Stromal cell of bone marrow (primary cell): ENCODE measurements at regions not wholly inside any gene's neighbourhood (a gene's known extent, or its start where the extent isn't known, plus 50 kb on each side); places are given as distances from the start of the nearest gene placed in this dataset.

ENCODE experiments used
- DNase-seq: peaks from one replicate; pipeline ENCODE4 v3.0.0-alpha.2; 2012; ENCODE audit warnings: low read depth

DNA sequence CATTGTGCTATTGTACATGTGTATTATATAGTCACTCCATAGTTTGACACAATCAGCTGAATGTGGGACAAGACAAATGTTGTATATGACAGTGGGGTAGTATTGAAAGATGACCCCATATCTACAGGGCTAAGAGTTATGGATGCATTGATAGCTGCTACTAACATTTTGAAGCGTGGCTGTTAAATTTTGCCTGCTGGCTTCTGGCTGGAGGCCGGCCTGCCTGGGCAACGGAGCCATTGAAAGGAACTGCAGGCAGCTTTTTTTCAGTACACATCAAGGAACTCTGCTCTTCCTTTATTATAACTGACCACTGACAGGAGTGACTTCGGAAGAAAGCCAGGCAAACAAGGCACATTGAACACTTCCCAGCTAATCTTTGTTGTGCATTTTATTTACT lies 76.1 kb upstream of the TMEM33 start:
- no peak for DNase-seq

DNA sequence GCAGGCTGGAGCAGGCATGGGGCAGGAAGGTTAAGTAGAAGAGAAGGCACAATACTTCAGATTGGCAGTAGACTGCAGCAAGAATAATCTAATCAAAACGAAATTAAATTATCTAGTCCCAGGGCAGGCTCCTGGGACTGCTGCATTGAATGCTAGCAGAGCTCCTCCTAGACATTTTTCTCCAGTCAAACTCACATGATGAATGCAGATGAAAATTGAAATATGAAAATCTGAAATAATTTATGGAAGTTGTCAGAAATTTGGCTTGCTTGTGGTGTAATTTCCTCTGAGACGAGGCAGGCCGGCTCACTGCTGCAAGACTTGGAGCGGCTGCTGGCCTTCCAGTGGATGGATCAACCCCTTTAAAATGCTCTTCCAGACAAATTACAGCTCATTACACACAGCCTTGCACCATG lies 78.0 kb upstream of the TMEM33 start:
- DNase-seq = no peak

DNA sequence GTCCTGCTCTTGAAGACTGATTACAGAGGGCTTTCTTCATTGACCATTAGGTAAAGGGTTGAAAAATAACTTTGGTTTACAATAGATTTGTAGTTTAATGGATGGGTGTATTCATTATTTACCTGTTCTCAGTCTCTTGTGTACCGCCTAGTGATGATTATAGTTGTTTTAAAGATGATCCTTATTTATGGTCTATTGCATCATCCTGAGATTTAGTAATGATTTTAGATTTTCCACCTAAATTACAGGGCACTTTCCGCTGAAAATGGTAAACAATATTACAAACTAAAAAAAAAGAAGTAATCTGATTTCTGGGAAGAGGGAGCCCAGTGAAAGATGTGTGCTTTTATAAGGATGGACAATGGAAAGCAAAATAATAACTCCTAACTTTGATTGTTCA lies 78.4 kb upstream of the TMEM33 start:
- DNase-seq = no peak

DNA sequence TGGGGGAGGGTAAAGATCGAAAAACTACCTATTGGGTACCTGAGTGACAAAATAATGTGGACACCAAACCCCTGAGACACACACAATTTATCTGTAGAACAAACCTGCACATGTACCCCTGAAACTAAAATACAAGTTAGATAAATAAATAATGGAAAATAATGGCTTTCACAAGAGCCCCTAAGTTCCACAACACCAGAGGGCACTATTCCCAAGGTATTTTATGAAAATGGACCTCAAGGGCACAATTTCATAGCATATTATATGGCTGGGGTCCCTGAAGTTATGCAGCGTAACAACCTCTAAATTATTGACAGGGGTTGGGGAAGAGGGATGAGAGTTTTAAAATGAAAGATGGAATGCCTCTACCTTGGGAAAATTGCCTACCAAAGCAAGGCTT lies 81.3 kb upstream of the TMEM33 start:
- no peak for DNase-seq

DNA sequence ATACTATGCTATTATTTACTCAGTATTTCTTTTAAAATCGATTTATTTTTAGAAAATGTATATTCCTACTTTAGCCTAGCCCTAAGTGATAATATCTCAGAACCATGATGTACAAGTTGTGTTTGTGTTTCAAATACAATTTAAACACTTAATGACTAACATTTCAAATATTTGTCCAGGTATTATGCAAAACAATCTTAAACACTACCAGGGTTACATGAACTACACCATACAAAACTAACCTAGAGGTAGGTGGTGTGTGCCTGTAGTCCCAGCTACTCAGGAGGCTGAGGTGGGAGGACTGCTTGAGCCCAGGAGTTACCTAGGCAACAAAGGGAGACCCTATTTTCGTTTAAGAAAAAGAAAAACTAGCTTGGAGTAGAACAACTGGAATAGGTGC lies 83.0 kb upstream of the TMEM33 start:
- no peak for DNase-seq

DNA sequence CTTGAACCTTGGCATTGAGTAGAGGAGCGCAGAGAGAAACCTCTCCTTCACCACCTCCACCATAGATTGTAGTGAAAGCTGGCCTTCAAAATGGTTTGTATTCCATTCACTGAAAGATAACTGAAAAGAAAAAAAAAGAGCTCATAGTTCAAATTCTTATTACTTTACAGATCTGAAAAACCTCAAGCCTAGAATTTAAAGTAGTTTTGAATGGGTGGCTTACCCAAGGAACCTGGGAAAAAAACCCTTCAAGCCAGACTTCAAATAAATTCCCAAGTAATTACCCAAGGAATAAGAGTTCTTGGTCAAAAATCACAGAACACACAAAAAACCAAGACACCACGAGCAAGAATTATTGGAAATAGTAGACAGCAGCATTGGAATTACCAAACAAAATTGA lies 83.6 kb upstream of the TMEM33 start:
- no peak for DNase-seq

DNA sequence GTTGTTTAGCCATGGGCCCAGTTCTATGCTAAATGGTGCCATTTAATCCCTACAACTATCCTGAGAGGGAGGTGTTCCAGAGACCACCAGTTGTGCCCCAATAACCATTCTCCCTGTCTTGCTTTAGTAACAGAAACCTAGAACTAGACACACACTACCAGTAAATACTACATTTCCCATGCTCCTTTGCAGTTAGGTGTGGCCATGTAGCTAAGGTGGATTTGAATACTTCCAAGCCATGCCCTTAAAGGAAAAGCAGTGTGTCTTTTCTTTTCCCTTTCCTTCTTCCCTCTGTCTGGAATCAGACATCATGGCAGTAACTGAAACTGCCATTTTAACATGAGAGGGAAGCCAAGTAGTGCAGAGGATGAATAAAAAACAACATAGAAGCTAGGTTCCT lies 90.9 kb upstream of the TMEM33 start:
- no peak for DNase-seq

DNA sequence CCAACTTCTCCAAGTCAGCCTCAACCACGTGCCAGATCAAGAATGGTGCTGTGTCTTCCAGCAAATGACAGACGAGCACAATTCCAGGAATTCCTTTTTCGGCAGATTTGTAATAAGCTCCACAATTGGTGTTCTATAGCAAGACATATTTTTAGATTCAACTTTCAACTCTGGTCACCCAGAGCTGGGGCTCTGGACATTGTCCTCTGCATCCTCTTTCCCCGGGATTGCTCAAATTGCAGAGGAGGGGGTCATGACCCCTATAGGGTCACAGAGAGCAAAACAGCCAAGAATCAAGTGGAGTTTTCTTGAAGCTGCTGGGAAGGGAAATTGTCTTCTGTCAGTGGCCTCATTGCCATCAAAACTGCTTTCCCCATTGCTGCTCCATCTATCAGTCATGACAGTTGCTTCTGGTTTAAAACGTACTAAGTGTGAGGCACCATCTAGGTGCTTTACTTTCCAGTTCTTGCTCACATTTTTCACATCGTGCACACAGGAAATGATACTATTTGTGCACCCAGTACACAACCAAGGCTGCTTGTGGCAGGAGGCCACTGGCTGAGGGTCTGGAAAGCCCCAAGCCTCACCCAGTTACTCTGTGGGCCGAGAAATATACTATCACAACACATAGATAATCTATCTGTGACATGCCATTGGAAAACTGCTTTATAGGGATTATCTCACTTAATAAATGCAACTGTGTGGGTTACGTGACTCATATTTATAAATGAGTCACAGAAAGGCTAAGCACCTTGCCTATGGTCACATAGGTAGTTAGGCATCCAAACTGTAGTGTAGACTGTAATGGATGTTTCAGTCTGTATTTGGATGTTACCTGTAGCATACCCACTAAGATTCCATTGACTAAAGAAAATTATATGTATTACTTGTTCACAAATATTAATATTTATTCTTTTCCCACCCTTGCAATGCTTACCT lies 91.7 kb upstream of the PHOX2B start:
- DNase-seq = no peak

DNA sequence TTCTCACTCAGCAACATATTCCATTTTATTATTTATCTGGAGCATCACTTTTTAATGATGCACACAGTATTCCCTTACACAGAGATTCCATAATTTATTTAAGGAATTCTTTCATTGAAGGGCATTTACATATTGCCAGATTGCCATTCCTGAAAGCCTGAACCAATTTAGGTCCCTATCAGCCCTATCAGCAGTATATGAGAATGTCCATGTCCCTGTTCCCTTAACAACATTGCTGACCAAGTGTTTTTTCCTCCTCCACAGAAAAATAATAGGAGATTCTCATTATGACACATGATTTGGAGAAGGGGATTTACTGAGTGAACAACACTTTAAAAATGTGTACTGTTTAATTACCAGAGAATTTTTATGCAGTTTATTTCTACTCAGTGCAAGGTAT lies 90.1 kb upstream of the PHOX2B start:
- no peak for DNase-seq

DNA sequence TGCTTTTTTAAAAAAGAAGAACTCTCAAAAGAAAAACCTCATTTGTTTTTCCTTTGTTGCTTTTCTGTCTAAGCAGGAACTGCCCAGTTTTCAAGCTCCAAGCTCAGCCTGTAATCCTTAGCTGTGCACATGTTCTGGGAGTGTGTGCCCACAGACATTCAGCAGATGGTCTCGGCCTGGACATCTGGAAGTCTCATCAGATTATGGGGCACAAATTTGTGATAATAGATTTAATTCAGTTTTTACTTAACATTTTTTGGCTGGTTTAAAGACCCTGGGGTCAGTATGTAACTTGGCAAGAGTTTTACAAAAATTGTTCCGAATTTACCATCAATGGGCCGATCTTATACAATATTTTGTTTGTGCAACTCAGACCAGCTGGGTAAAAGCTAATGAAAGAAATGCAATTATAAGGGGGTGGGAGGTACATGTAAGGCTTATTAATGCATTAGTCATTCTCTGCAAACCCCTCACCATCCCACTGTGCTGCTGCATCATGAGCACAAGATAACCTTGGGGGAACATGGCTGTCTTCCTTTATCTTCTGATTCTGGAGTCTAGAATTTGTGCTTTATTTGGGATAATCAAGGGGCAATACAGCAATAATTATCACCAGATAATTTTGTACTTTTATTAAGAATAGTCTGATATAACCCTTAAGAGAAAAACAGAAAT lies 86.9 kb upstream of the PHOX2B start:
- DNase-seq = no peak

DNA sequence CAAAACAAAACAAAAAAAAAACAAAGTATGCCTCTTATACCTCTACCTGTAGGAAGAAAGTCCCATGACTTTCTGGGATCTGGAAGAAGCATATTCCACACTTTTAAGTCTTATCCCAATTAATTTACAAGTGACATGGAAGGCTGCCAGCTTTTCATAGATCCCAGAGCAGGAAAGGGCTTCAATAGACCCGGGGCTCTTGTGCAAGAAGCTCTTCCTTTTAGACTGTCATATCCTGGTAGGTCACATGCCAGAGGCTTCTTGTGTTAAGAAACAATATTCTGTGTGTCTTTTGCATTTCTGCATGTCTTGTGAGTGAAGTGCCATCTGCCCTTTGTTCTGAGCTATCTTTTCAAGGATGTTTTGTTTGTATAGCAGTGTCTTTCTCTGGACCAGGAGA lies 84.4 kb upstream of the PHOX2B start:
- DNase-seq = no peak

DNA sequence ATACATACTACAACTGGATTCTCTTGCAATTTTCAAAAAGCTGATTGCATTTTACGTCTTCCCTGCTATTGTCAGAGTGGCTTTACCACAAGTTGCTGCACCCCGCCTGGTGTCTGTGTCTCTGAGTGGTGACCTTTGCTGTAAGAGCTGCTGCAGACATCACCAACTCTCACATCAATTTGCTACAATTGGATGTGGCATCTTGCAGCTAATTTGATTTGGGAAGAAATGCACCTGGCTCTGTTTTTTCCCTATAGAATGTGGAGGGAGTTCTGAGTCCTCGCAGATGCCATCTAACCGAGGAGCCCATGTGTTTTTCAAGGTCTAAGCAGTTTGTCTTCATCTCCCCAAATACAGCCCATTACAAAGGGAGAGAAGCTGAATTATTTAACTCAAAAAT lies 73.8 kb upstream of the PHOX2B start:
- DNase-seq = no peak

DNA sequence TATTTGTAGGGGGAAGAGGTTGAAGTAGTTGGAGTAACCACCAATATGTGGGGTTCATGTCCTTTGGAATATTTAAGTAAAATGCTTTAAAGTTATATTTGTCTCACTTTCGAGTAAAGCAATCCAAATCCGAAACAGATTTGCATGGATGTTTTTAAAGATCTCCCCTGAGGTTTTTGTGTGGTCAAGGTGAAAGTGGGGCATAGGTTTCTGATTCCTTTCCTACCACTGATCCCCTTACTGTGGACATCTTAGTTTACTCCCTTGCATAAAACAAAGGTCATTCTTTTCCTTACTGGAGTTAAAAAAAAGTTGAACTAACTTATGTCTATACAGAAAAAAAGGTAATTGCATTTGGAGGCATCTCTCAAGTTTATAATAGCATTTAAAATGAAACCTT lies 71.9 kb upstream of the PHOX2B start:
- DNase-seq = no peak

DNA sequence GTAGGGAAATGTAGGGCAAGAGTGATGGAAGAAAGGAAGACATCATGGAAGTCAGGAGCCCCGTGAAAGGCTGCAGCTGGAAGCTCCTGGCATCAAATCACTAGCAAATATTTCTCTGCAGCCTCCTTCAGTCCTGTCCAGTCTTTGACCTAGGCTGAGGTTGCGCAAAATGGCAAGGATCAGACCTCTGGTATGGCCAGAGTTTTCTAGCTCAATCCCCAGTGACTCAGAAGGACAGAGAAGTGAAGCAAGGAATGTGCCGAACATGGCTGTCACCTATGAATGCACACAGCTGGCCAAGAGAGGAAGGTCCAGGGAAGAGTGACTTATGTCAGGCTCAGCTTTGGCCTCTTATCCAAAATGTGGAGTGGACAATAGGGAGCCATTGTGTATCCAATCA lies 71.1 kb upstream of the PHOX2B start:
- DNase-seq = no peak

DNA sequence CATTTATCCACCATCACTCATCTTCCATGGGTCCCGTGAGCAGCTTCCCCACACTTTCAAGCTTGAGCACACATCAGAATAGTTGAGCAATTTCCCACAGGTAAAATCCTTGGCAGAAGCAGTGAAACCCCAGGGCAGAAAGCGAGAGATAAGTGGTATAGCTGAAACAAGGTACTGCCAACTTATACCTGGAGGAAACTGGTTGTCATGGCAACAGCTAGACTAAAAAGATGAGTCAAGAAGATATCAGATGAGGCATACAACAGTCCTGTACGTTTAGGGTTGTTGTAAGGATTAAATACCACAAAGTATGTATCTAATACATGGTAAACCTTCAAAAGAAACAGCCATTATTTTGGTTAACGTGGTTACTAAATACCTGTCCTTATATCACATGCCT lies 66.9 kb upstream of the PHOX2B start:
- no peak for DNase-seq

DNA sequence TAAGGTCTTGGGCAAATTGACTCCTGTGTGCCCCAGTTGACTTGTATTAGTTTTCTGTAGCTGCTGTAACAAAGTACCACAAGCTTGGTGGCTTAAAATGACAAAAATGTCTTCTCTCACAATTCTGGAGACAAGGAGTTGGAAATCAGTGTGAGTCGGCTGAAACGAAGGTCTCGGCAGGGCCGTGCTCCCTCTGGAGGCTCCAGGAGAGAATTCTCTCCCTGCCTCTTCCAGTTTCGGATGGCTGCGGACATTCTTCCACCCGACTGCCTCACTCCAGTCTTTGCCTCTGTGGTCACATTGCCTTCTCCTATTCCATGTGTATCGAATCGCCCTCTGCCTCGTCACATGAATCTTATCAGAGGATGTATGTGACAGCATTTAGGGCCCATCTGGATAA lies 66.0 kb upstream of the PHOX2B start:
- DNase-seq = peak; percentile 3

DNA sequence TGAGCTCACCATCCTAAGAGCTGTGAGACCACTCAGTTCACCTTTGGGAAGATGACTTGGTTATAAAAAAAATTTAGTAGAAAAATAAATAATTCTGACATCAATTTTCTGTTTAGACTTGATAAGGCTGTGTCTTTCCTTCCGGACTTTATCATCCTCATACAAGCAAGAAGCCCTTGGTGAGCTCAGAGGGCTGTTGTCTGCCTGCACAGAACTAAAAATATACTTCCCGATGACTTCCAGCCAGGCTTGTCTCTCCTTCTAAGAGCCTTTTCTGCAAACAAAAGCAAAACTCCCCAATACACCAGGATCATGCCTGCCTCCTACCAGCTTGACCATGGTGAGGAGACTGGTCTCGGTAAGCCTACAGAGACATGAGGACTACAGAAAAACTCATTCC lies 58.3 kb upstream of the PHOX2B start:
- DNase-seq = no peak

DNA sequence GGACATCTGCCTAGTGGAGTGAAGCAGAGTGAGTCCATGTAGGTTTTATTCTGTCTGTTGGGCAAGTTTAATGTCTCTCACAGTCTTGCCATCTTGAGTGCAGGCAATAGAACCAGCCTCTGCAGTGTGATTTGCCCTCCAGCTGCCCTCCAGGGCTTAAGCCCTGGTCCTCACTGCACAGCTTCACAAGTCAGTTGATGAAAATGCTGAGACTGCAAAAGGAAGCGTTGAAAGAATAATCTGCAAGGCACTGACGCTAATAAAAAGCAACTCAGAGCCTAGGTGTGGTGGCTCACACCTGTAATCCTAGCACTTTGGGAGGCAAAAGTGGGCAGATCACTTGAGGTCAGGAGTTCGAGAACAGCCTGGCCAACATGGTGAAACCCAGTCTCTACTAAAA lies 54.1 kb upstream of the PHOX2B start:
- no peak for DNase-seq

DNA sequence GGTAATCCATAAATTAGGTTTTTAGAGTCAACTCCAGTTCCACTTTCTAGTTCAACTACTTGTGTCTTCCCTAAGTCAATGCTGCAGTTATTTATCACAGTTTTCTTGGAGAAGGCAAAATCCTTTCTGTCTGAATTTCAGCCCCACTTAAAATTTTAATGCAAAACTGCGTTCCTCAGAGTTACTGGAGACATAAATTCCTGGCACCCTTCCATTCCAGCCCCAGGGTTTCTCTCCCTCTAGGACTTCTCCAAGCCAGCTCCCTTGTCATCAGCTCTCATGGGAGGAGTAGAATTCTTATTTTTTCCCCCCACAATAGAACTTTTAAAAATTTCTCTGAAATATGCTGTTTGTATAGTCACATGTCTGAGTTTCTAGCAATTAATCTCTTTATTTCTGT lies 50.6 kb upstream of the PHOX2B start:
- DNase-seq = no peak
